HEK293T (cell line): ENCODE measurements at regions not wholly inside any gene's neighbourhood (a gene's known extent, or its start where the extent isn't known, plus 50 kb on each side); places are given as distances from the start of the nearest gene placed in this dataset.

Experiments used
- CTCF ChIA-PET: fragments of 350-600 bp; formaldehyde crosslinking; extraction: SDS; loops from one replicate; lab custom pipeline; 2021; ENCODE audit warnings: antibody characterized with exemption, inconsistent platforms; lab: Yijun Ruan, JAX
- POLR2A ChIA-PET: fragments of 350-600 bp; formaldehyde crosslinking; extraction: SDS; loops from one replicate; lab custom pipeline; 2020; ENCODE audit warnings: antibody characterized with exemption, inconsistent platforms; lab: Yijun Ruan, JAX
- DNase-seq: peaks from one replicate; pipeline ENCODE4 v3.0.0; 2012; ENCODE audit warnings: mixed read lengths; ENCODE audit errors: extremely low spot score
- ARNT ChIP-seq: fragments of 450-650 bp; IDR thresholded peaks from 2 replicates; pipeline ENCODE4 v1.6.1; 2017; ENCODE audit warnings: mild to moderate bottlenecking
- BHLHE40 ChIP-seq: fragments of 450-650 bp; IDR thresholded peaks from 2 replicates; pipeline ENCODE4 v1.6.1; 2016; ENCODE audit warnings: mild to moderate bottlenecking, moderate library complexity, borderline replicate concordance
- CTBP1 ChIP-seq: fragments of 450-650 bp; IDR thresholded peaks from 2 replicates; pipeline ENCODE4 v1.6.1; 2016; ENCODE audit warnings: borderline replicate concordance
- ELF4 ChIP-seq: fragments of 450-650 bp; IDR thresholded peaks from 2 replicates; pipeline ENCODE4 v1.6.1; 2017; ENCODE audit warnings: antibody characterized with exemption
- FOXA1 ChIP-seq: fragments of 450-650 bp; IDR thresholded peaks from 2 replicates; pipeline ENCODE4 v1.6.1; 2016; ENCODE audit warnings: mild to moderate bottlenecking
- FOXK2 ChIP-seq: fragments of 450-650 bp; IDR thresholded peaks from 2 replicates; pipeline ENCODE4 v1.6.1; 2016; ENCODE audit warnings: mild to moderate bottlenecking
- FOXM1 ChIP-seq: fragments of 450-650 bp; IDR thresholded peaks from 2 replicates; pipeline ENCODE4 v1.6.1; 2017; ENCODE audit warnings: mild to moderate bottlenecking, borderline replicate concordance
- HDGF ChIP-seq: fragments of 450-650 bp; IDR thresholded peaks from 2 replicates; pipeline ENCODE4 v1.6.1; 2017; ENCODE audit warnings: antibody characterized with exemption, borderline replicate concordance
- L3MBTL2 ChIP-seq: fragments of 450-650 bp; conservative IDR thresholded peaks from 2 replicates; pipeline ENCODE4 v1.6.1; 2016; ENCODE audit warnings: mild to moderate bottlenecking
- LEF1 ChIP-seq: fragments of 450-650 bp; IDR thresholded peaks from 2 replicates; pipeline ENCODE4 v1.6.1; 2017; ENCODE audit warnings: mild to moderate bottlenecking, borderline replicate concordance
- NFRKB ChIP-seq: fragments of 450-650 bp; IDR thresholded peaks from 2 replicates; pipeline ENCODE4 v1.6.1; 2016; ENCODE audit warnings: mild to moderate bottlenecking, moderate library complexity
- SP1 ChIP-seq: fragments of 450-650 bp; IDR thresholded peaks from 2 replicates; pipeline ENCODE4 v1.6.1; 2017
- SUZ12 ChIP-seq: fragments of 450-650 bp; IDR thresholded peaks from 2 replicates; pipeline ENCODE4 v1.6.1; 2016; ENCODE audit warnings: mild to moderate bottlenecking
- TARDBP ChIP-seq: fragments of 450-650 bp; IDR thresholded peaks from 2 replicates; pipeline ENCODE4 v1.6.1; 2016
- ZNF384 ChIP-seq: fragments of 450-650 bp; IDR thresholded peaks from 2 replicates; pipeline ENCODE4 v1.6.1; 2016
- TF ChIP-seq, protein P1 (sequence below): fragments of 450-650 bp; IDR thresholded peaks from 2 replicates; pipeline ENCODE4 v1.6.1; 2016

DNA sequence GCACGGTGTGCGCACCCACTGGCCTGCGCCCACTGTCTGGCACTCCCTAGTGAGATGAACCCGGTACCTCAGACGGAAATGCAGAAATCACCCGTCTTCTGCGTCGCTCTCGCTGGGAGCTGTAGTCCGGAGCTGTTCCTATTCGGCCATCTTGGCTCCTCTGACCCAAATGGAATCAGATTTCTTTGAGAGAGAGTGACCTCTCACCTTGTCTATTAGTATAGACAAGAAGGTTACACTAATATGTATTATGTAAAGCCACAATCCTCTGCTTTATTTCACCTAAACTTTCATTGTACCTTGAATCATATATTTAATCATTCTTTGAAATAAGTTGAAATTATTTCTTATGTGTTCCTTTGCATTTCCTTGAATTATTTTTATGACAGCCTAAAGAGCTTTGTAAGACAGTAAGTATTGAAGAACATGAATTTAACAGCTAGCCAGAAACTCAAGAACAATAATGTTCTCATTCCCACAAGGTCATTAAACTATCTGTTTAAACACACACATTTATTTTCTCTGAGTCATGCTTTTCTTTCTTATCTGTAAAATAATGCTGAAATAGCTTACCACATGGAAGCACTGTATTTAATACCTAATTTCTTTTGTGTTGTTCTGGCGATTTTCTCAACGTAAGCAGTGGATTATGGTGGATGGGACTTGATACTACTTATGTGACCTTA lies 91.8 kb upstream of the DMRTA1 start:
- ChIA-PET POLR2A (no interaction called here), CTCF (no interaction called here)
- TF ChIP-seq FOXM1 (no peak), SP1 (no peak), ARNT (no peak), SUZ12 (no peak), NFRKB (no peak), ZNF384 (no peak), FOXA1 (no peak), L3MBTL2 (no peak), LEF1 (no peak), BHLHE40 (no peak), HDGF (no peak), ELF4 (no peak), CTBP1 (no peak), TARDBP (no peak), FOXK2 (no peak)
- TF ChIP-seq, protein P1, sequence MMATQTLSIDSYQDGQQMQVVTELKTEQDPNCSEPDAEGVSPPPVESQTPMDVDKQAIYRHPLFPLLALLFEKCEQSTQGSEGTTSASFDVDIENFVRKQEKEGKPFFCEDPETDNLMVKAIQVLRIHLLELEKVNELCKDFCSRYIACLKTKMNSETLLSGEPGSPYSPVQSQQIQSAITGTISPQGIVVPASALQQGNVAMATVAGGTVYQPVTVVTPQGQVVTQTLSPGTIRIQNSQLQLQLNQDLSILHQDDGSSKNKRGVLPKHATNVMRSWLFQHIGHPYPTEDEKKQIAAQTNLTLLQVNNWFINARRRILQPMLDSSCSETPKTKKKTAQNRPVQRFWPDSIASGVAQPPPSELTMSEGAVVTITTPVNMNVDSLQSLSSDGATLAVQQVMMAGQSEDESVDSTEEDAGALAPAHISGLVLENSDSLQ = no peak
- no peak for DNase-seq

DNA sequence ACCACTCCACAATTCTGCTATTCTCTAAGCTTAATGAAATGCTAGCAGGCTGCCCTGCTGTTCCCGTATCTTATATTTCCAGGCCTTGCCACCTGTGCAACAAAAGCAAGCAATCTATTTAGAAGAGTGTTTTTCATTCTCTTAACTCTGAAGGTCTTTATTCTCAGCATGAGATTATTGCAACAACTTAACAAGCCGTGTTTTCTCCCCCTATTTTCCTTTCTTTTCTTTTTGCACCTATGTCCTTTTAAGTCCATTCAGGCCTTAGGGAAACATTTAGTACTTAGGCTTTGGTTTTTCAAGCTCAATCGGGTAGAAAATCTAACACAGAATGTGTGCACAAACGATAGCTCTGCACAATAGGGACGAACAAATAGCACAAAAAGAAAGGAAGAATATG lies 89.6 kb upstream of the DMRTA1 start:
- CTCF ChIA-PET = no interaction called here
- POLR2A ChIA-PET = no interaction called here
- DNase-seq = no peak
- TF ChIP-seq TARDBP = no peak

DNA sequence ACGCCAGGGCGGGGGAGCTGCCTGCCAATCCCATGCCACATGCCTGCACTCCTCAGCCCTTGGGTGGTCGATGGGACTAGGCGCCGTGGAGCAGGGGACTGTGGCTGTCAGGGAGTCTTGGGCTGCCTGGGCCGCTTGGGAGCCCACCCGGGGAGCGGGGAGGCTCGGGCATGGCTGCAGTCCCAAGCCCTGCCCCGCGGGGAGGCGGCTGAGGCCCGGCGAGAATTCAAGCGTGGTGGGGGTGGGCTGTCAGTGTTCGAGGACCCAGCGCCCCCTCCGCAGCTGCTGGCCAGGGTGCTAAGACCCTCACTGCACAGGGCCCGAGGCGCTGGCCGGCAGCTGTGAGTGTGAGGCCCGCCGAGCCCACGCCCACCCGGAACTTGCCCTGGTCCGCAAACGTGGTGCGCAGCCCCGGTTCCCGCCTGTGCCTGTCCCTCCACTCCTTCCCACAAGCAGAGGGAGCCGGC lies 83.2 kb upstream of the DMRTA1 start:
- POLR2A ChIA-PET = no interaction called here
- CTCF ChIA-PET = no interaction called here
- no peak for DNase-seq
- no peak for TF ChIP-seq HDGF

DNA sequence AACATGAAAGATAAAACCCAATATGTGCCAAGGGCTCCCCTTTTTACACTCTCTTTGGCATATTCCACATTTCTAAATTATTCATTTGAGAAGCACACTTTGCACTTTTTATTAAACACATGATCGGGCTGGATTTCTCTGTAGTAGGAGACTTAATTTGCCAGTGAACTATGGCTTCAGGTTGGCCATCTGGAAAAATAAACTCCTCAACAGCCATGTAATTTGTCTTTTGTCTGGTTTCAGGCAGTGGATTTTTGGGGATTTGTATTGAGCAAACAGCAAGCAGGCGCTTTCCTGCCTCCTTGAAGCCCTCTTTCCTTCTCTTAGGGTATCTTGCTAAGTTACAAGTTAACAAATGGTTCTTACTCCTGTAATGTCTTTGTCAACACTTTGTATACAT lies 73.0 kb upstream of the DMRTA1 start:
- ChIA-PET POLR2A (no interaction called here), CTCF (no interaction called here)
- TF ChIP-seq ZNF384 = no peak
- TF ChIP-seq CTBP1 = no peak
- no peak for TF ChIP-seq SUZ12

DNA sequence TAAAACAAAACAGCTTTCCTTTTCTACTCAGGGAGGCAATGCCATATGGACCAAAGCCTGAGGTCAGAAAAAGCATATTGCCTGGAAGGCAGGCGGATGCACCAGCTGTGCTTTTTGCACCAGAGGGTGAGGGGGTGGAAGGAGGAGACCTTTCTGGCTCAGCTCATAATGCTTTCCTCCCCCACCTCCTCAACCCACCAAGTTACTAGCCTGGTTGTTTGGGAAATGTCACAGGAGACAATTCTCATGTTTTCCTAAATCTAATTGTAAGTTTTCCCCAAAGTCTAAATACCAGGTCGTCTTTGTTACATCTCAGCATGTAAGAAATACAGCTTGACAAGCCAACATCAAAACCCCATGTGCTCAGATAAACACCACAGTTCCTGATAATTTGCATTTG lies 72.6 kb upstream of the DMRTA1 start:
- POLR2A ChIA-PET = no interaction called here
- TF ChIP-seq FOXM1 = no peak
- TF ChIP-seq ELF4 = no peak
- TF ChIP-seq, protein P1 = no peak
- no peak for TF ChIP-seq FOXK2
- no peak for TF ChIP-seq TARDBP
- TF ChIP-seq ARNT = no peak
- no peak for TF ChIP-seq FOXA1
- no peak for TF ChIP-seq LEF1
- no peak for TF ChIP-seq CTBP1
- no peak for TF ChIP-seq NFRKB
- TF ChIP-seq SUZ12 = no peak
- TF ChIP-seq ZNF384 = no peak
- TF ChIP-seq HDGF = no peak
- no peak for TF ChIP-seq BHLHE40
- TF ChIP-seq L3MBTL2 = no peak
- DNase-seq = no peak
- CTCF ChIA-PET = no interaction called here

More for the DNA sequence above, 73.0 kb upstream of the DMRTA1 start:
- no peak for DNase-seq

DNA sequence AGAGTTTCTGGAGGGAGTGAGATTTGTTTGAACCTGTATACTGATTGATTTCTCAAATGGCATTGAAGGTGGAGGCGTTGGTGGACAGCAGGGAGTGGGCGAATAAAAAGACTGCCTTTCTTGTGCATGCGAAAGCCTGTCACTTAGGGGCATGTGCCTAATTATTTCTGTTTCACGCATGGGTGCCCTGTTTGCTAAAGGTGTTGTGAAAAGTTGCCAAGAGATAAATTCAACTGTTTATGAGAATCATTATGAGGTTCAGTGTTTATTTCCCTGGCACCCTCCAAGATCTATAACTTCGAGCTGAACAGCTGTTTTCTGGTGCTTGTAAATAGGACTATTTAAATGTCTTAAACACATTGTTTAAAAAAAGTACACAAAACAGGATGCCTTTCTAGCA lies 67.4 kb upstream of the DMRTA1 start:
- ChIA-PET CTCF (no interaction called here), POLR2A (no interaction called here)
- DNase-seq = no peak

DNA sequence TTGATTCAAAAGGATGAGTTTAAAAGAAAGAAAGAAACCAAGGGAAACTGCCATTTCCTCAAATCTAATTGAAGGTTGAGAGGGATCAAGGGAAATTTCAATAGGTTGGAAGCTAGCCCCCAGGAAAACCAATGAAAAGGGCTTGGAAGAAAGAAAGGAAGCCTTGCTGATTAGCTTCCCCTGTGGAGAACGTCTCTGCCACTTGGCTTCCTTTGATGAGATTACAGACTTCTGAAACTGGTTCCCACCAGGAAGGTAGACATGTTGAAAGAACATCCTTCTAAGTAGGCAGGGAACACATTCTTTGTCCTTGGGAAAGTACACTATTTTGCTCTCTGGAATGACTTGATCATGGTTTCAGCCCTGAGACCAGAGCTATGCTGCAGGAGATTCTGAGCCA lies 65.5 kb upstream of the DMRTA1 start:
- CTCF ChIA-PET = no interaction called here

More for the DNA sequence above, 67.4 kb upstream of the DMRTA1 start:
- no peak for TF ChIP-seq ELF4

More for the DNA sequence above, 65.5 kb upstream of the DMRTA1 start:
- no peak for DNase-seq
- POLR2A ChIA-PET = no interaction called here
- TF ChIP-seq FOXA1 (no peak), ELF4 (no peak), ARNT (no peak), SP1 (no peak), HDGF (no peak), FOXK2 (no peak), CTBP1 (no peak), NFRKB (no peak), SUZ12 (no peak), LEF1 (no peak), FOXM1 (no peak), BHLHE40 (no peak), ZNF384 (no peak), L3MBTL2 (no peak), TARDBP (no peak)
- TF ChIP-seq, protein P1 = no peak
